DOHH2 (cell line): ENCODE measurements at regions not wholly inside any gene's neighbourhood (a gene's known extent, or its start where the extent isn't known, plus 50 kb on each side); places are given as distances from the start of the nearest gene placed in this dataset.

Experiments
- EZH2phosphoT487 ChIP-seq: fragments of 200-600 bp; sonication (generic); IDR thresholded peaks from 2 replicates; pipeline ENCODE4 v1.6.1; 2017; ENCODE audit warnings: borderline replicate concordance, mild to moderate bottlenecking, antibody characterized with exemption, low read length, moderate library complexity, mixed read lengths
- TF ChIP-seq, protein P1 (sequence below): fragments of 200-600 bp; sonication (generic); IDR thresholded peaks from one replicate; pipeline ENCODE4 v1.5.1; 2014; ENCODE audit warnings: antibody characterized with exemption, mild to moderate bottlenecking, low read depth, low read length; ENCODE audit not compliant: poor library complexity, severe bottlenecking

DNA sequence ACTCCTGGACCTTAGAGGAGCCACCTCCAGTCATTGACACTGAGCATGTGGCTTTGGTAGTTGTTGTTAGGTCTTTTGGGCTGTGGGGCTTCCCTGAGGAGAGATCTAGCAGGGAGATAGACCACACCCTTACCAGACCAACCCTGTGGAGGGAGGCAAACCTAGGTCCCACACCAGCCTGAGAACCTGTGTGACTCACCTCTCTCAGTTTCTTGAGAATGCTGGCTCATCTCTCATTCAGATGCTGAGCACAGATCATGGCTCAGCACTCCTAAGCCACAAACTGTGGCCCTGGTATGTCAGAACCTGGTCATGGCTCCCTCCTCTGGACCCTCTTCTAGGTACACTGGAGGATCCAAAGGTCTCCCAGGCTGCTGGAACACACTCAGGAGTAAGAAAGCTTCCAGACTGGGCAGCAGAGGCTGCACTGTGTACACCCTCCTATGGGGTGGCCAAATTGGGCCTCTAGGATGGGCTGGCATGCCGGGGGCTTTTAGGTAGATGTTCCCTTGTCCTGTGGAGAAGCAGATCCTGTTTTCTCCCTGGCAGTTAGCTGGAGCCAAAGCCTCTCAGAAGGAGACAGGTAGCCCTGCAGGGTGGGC lies 1294.5 kb downstream of the KHDRBS2 start:
- TF ChIP-seq, protein P1, sequence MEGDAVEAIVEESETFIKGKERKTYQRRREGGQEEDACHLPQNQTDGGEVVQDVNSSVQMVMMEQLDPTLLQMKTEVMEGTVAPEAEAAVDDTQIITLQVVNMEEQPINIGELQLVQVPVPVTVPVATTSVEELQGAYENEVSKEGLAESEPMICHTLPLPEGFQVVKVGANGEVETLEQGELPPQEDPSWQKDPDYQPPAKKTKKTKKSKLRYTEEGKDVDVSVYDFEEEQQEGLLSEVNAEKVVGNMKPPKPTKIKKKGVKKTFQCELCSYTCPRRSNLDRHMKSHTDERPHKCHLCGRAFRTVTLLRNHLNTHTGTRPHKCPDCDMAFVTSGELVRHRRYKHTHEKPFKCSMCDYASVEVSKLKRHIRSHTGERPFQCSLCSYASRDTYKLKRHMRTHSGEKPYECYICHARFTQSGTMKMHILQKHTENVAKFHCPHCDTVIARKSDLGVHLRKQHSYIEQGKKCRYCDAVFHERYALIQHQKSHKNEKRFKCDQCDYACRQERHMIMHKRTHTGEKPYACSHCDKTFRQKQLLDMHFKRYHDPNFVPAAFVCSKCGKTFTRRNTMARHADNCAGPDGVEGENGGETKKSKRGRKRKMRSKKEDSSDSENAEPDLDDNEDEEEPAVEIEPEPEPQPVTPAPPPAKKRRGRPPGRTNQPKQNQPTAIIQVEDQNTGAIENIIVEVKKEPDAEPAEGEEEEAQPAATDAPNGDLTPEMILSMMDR, result no peak
- no peak for TF ChIP-seq EZH2phosphoT487
